K562 (cell line): ENCODE measurements at regions not wholly inside any gene's neighbourhood (a gene's known extent, or its start where the extent isn't known, plus 50 kb on each side); places are given as distances from the start of the nearest gene placed in this dataset.

Experiments used
- ATAC-seq: fragments of 200-7000 bp; cut with Tn5 transposase; 3 replicates; pipeline ENCODE4 v1.9.1; 2020; ENCODE audit warnings: moderate library complexity
- BruUV-seq: library from RNA; stranded (reverse); fragments of 400-500 nt; replicated peaks from 2 replicates; lab custom pipeline; 2021; lab: Mats Ljungman, UMichigan
- CTCF ChIA-PET: fragments of 300-600 bp; formaldehyde crosslinking; extraction: SDS; loops from one replicate; lab custom pipeline; 2021; ENCODE audit warnings: low intra/inter-chr PET ratio; lab: Yijun Ruan, JAX
- POLR2A ChIA-PET: fragments of 300-600, 350-650 bp; sonication (Branson Sonifier 250); formaldehyde crosslinking; extraction: SDS; loops from one replicate; lab custom pipeline; 2021; ENCODE audit warnings: antibody characterized with exemption, inconsistent platforms; lab: Yijun Ruan, JAX
- DNase-seq, 4 experiments: peaks; one replicate each; pipeline versions ENCODE4 v3.0.0 to v3.0.0-alpha.2; 2011 to 2018; ENCODE audit warnings: low spot score in 3 of 4, mixed read lengths in 3 of 4; ENCODE audit errors: extremely low read depth in 1 of 4
- FAIRE-seq: peaks from 2 replicates; lab custom pipeline; 2011; peaks lifted over from hg19 to GRCh38; lab: Jason Lieb, UNC
- H2AFZ ChIP-seq: 2 replicates; pipeline ENCODE4 v1.6.0; 2011; ENCODE audit warnings: low read depth, low read length, control low read depth, inconsistent platforms
- H3K27ac ChIP-seq: fragments of 200-600 bp; 3 replicates; pipeline ENCODE4 v1.8.0; 2011; ENCODE audit warnings: low read depth, mild to moderate bottlenecking, control low read depth, inconsistent platforms, low read length, moderate library complexity, mixed read lengths; ENCODE audit errors: extremely low read depth
- H3K27me3 ChIP-seq, 2 experiments: fragments of 300-600 bp in 1 of 2; 2 replicates in 1 of 2; 3 replicates in 1 of 2; pipeline versions ENCODE4 v1.6.0 to v1.8.0; 2011; ENCODE audit warnings: inconsistent platforms in 2 of 2, low read length in 2 of 2, mild to moderate bottlenecking in 1 of 2, mixed read lengths in 1 of 2, moderate library complexity in 1 of 2; ENCODE audit not compliant: control insufficient read depth in 2 of 2, insufficient read depth in 2 of 2
- H3K36me3 ChIP-seq: fragments of 300-600 bp; 3 replicates; pipeline ENCODE4 v1.8.0; 2011; ENCODE audit warnings: mild to moderate bottlenecking, low read length, inconsistent platforms; ENCODE audit not compliant: control insufficient read depth, insufficient read depth
- H3K4me1 ChIP-seq, 2 experiments: fragments of 200-600 bp in 1 of 2; replicated peaks in 1 of 2; 2 replicates in 1 of 2; 3 replicates in 1 of 2; pipeline versions ENCODE4 v1.5.1 to v1.8.0; 2011; ENCODE audit warnings: inconsistent platforms in 2 of 2, low read length in 2 of 2, mild to moderate bottlenecking in 1 of 2, mixed read lengths in 1 of 2, moderate library complexity in 1 of 2; ENCODE audit not compliant: control insufficient read depth in 2 of 2, insufficient read depth in 2 of 2
- H3K4me2 ChIP-seq: 2 replicates; pipeline ENCODE4 v1.6.1; 2011; ENCODE audit warnings: low read length, control low read depth, inconsistent platforms, mixed read lengths; ENCODE audit not compliant: insufficient read depth
- H3K4me3 ChIP-seq: fragments of 200-600 bp; sonication (generic), shearing (Covaris generic); 2 replicates; pipeline ENCODE4 v1.5.1; 2016; ENCODE audit warnings: control low read depth, inconsistent platforms
- H3K79me2 ChIP-seq: fragments of 200-600 bp; 3 replicates; pipeline ENCODE4 v1.8.0; 2011; ENCODE audit warnings: low read length, inconsistent platforms; ENCODE audit not compliant: control insufficient read depth, insufficient read depth
- H3K9ac ChIP-seq, 2 experiments: 2 replicates each; pipeline versions ENCODE4 v1.6.0 to v1.6.1; 2011; ENCODE audit warnings: low read depth in 2 of 2, low read length in 2 of 2, control low read depth in 1 of 2, inconsistent platforms in 1 of 2, mild to moderate bottlenecking in 1 of 2, mixed read lengths in 1 of 2; ENCODE audit not compliant: insufficient read depth in 1 of 2
- H3K9me1 ChIP-seq: one replicate; pipeline ENCODE4 v1.6.0; 2011; ENCODE audit warnings: inconsistent platforms, mild to moderate bottlenecking, low read length, moderate library complexity; ENCODE audit not compliant: control insufficient read depth, insufficient read depth
- H3K9me3 ChIP-seq: replicated peaks from 2 replicates; pipeline ENCODE4 v1.5.1; 2011; ENCODE audit warnings: low read depth, low read length, inconsistent platforms; ENCODE audit not compliant: control insufficient read depth, insufficient read depth
- H4K20me1 ChIP-seq: replicated peaks from 2 replicates; pipeline ENCODE4 v1.6.1; 2011; ENCODE audit warnings: low read length, inconsistent platforms, mixed read lengths; ENCODE audit not compliant: control insufficient read depth, insufficient read depth
- CEBPG ChIP-seq, 3 experiments: fragments of 200-800 bp in 1 of 3; sonication (Bioruptor generic) in 1 of 3; sonication (generic) in 1 of 3; formaldehyde crosslinking in 1 of 3; IDR thresholded peaks in 2 of 3; conservative IDR thresholded peaks in 1 of 3; 2 replicates each; pipeline versions ENCODE4 v1.6.1 to v1.8.0; 2016 to 2022; ENCODE audit warnings: missing compliant biosample characterization in 2 of 3, missing genetic modification characterization in 2 of 3, mild to moderate bottlenecking in 1 of 3, missing genetic modification reagents in 1 of 3
- GABPB2 ChIP-seq: fragments of 250-450 bp; sonication (Bioruptor Pico); conservative IDR thresholded peaks from 2 replicates; pipeline ENCODE4 v1.5.1; 2021; ENCODE audit warnings: mild to moderate bottlenecking
- GATAD2A ChIP-seq: fragments of 450-650 bp; IDR thresholded peaks from 2 replicates; pipeline ENCODE4 v1.6.1; 2017
- HDGF ChIP-seq: fragments of 450-650 bp; IDR thresholded peaks from 2 replicates; pipeline ENCODE4 v1.6.1; 2016
- HLTF ChIP-seq: fragments of 450-650 bp; IDR thresholded peaks from 2 replicates; pipeline ENCODE4 v1.6.1; 2016
- JUN ChIP-seq, 2 experiments: sonication (generic) in 1 of 2; formaldehyde crosslinking in 1 of 2; IDR thresholded peaks; 2 replicates each; pipeline versions ENCODE4 v1.6.1 to v1.8.0; 2012 to 2022; ENCODE audit warnings: borderline replicate concordance in 2 of 2, mild to moderate bottlenecking in 2 of 2, improper control_type of control experiment in 1 of 2, low read depth in 1 of 2, low read length in 1 of 2, missing genetic modification reagents in 1 of 2
- KDM1A ChIP-seq, 2 experiments: fragments of 450-650 bp; IDR thresholded peaks; 2 replicates each; pipeline ENCODE4 v1.6.1; 2016; ENCODE audit warnings: mild to moderate bottlenecking in 2 of 2
- POU5F1 ChIP-seq: fragments of 150-350 bp; IDR thresholded peaks from 2 replicates; pipeline ENCODE4 v1.6.1; 2014; ENCODE audit warnings: borderline replicate concordance, low read length, low read depth, mild to moderate bottlenecking; ENCODE audit not compliant: partially characterized antibody
- ZBED1 ChIP-seq: IDR thresholded peaks from 2 replicates; pipeline ENCODE4 v1.6.1; 2014
- ZBTB7A ChIP-seq: IDR thresholded peaks from 2 replicates; pipeline ENCODE4 v1.6.1; 2011; ENCODE audit warnings: low read depth, mild to moderate bottlenecking, low read length, moderate library complexity, borderline replicate concordance; ENCODE audit not compliant: control insufficient read depth
- ZNF584 ChIP-seq: fragments of 200-800 bp; sonication (Bioruptor generic); IDR thresholded peaks from 2 replicates; pipeline ENCODE4 v1.6.1; 2016; ENCODE audit warnings: low read depth, mild to moderate bottlenecking, missing genetic modification characterization, missing compliant biosample characterization
- ZNF696 ChIP-seq: fragments of 250-450 bp; sonication (Bioruptor Pico); conservative IDR thresholded peaks from 2 replicates; pipeline ENCODE4 v1.4.0; 2020; ENCODE audit warnings: mild to moderate bottlenecking, moderate library complexity
- WGBS: fragments of 100-300 bp; shearing (Covaris generic); methylation state at CpG from one replicate; pipeline ENCODE4 v1.1.6; 2016; ENCODE audit warnings: low coverage, mixed read lengths; ENCODE audit not compliant: insufficient coverage; ENCODE audit errors: missing lambda C conversion rate; 5-methylcytosine and 5-hydroxymethylcytosine counted together
- in situ Hi-C: fragments of 300-500 bp; cut with MboI; formaldehyde crosslinking; loops from 4 replicates; pipeline ENCODE4 v1.15.0; 2018; ENCODE audit warnings: inconsistent platforms, mixed read lengths
- intact Hi-C: fragments of 100-400 bp; cut with micrococcal nuclease; formaldehyde crosslinking; loops from 2 replicates; pipeline ENCODE4 v1.14.2; 2022
- TF ChIP-seq, protein P1 (sequence below): fragments of 450-650 bp; IDR thresholded peaks from 2 replicates; pipeline ENCODE4 v1.6.1; 2014; ENCODE audit warnings: low read depth, mild to moderate bottlenecking, moderate library complexity, borderline replicate concordance
- TF ChIP-seq, protein P2 (sequence below): fragments of 250-450 bp; sonication (Bioruptor Pico); IDR thresholded peaks from 2 replicates; pipeline ENCODE4 v1.8.0; 2021; ENCODE audit warnings: borderline replicate concordance, mild to moderate bottlenecking, moderate library complexity; ENCODE audit not compliant: poor library complexity, severe bottlenecking
- TF ChIP-seq, protein P3 (sequence below): fragments of 450-650 bp; IDR thresholded peaks from 2 replicates; pipeline ENCODE4 v1.6.1; 2018; ENCODE audit not compliant: partially characterized antibody

DNA sequence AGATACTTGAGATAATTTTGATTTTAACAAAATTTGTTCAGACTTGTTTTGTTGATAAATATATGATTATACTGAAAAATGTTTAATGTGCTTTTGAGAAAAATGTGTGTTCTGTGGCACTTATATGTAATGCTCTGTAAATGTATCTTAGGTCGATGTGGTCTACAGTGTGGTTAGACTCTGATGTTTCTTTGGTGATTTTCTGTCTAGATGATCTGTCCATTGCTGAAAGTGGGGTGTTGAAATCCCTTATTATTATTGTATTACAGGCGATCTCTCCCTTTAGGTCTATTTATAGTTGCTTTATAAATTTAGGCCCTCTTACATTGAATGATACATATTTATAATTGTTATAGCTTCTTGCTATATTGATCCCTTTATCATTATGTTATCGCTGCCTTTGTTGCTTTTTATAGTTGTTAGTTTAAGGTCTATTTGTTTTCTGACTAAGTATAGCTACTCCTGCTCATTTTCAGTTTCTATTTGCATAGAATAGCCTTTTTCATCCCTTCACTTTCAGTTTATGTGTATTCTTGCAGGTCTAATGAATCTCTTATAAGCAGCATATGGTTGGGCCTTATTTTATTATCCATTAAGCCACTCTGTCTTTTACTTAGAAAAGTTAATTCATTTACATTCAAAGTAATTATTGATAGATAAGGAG lies 124.3 kb downstream of the MRPS30 start (continued):
- TF ChIP-seq JUN (IDR thresholded peaks at IDR 0.05; ENCODE audit: borderline replicate concordance, low read depth, low read length) = no peak
- no peak for TF ChIP-seq JUN (CRISPR knock-in tag; IDR thresholded peaks at IDR 0.05; ENCODE audit: borderline replicate concordance)
- no peak for TF ChIP-seq CEBPG (CRISPR knock-in tag; IDR thresholded peaks at IDR 0.05)
- no peak for TF ChIP-seq CEBPG (tag; conservative IDR thresholded peaks at IDR 0.05 in 1 of 2, IDR thresholded peaks at IDR 0.05 in 1 of 2)
- TF ChIP-seq ZNF584 (CRISPR knock-in tag) = no peak
- TF ChIP-seq GABPB2 (CRISPR knock-in tag) = no peak
- TF ChIP-seq, protein P1, sequence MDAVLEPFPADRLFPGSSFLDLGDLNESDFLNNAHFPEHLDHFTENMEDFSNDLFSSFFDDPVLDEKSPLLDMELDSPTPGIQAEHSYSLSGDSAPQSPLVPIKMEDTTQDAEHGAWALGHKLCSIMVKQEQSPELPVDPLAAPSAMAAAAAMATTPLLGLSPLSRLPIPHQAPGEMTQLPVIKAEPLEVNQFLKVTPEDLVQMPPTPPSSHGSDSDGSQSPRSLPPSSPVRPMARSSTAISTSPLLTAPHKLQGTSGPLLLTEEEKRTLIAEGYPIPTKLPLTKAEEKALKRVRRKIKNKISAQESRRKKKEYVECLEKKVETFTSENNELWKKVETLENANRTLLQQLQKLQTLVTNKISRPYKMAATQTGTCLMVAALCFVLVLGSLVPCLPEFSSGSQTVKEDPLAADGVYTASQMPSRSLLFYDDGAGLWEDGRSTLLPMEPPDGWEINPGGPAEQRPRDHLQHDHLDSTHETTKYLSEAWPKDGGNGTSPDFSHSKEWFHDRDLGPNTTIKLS = no peak

DNA sequence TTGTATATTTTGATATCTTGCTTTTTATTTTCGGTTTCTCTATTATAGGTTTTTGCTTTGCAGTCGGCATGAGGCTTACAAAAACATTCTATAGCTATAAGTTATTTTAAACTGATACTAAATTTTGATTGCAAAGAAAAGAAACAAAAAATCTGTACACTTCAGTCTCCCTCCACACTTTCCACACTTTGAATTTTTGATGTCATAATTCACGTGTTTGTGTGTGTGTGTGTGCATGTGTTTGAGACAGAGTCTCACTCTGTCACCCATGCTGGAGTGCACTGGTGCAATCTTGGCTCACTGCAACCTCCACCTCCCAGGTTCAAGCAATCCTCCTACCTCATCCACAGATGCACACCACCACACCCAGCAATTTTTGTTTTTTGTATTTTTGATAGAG lies 124.9 kb downstream of the MRPS30 start:
- Histone ChIP-seq H3K9ac (no peak overlapping the region), H3K9me3 (no peaks in the 10 kb centered on the region), H2AFZ (no peak overlapping the region), H3K9me1 (no peaks in the 10 kb centered on the region), H3K4me3 (no peak overlapping the region), H4K20me1 (no peaks in the 10 kb centered on the region), H3K27ac (no peak overlapping the region), H3K4me2 (no peak overlapping the region), H3K79me2 (no peaks in the 10 kb centered on the region), H3K27me3 (no peaks in the 10 kb centered on the region), H3K4me1 (no peaks in the 10 kb centered on the region), H3K36me3 (no peaks in the 10 kb centered on the region)
- FAIRE-seq = no peak
- in situ Hi-C loops (no loop called here), intact Hi-C loops (no loop called here)
- POLR2A ChIA-PET = interaction anchor here (0.5 kb wide), 1 partner anchor 660 kb away, joined by 3 read pairs; no protein-coding TSS in a partner anchor
- 0% methylated on average over 3 of the region's 3 CpGs for whole genome bisulfite sequencing
- ATAC-seq = no peak
- no TSS peak for BruUV-seq
- DNase-seq = no peak
- CTCF ChIA-PET = no interaction called here
- no peak for TF ChIP-seq KDM1A (IDR thresholded peaks at IDR 0.05)
- TF ChIP-seq POU5F1 = no peak
- TF ChIP-seq, protein P2, sequence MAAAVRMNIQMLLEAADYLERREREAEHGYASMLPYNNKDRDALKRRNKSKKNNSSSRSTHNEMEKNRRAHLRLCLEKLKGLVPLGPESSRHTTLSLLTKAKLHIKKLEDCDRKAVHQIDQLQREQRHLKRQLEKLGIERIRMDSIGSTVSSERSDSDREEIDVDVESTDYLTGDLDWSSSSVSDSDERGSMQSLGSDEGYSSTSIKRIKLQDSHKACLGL (CRISPR knock-in tag) = no peak
- TF ChIP-seq, protein P3, sequence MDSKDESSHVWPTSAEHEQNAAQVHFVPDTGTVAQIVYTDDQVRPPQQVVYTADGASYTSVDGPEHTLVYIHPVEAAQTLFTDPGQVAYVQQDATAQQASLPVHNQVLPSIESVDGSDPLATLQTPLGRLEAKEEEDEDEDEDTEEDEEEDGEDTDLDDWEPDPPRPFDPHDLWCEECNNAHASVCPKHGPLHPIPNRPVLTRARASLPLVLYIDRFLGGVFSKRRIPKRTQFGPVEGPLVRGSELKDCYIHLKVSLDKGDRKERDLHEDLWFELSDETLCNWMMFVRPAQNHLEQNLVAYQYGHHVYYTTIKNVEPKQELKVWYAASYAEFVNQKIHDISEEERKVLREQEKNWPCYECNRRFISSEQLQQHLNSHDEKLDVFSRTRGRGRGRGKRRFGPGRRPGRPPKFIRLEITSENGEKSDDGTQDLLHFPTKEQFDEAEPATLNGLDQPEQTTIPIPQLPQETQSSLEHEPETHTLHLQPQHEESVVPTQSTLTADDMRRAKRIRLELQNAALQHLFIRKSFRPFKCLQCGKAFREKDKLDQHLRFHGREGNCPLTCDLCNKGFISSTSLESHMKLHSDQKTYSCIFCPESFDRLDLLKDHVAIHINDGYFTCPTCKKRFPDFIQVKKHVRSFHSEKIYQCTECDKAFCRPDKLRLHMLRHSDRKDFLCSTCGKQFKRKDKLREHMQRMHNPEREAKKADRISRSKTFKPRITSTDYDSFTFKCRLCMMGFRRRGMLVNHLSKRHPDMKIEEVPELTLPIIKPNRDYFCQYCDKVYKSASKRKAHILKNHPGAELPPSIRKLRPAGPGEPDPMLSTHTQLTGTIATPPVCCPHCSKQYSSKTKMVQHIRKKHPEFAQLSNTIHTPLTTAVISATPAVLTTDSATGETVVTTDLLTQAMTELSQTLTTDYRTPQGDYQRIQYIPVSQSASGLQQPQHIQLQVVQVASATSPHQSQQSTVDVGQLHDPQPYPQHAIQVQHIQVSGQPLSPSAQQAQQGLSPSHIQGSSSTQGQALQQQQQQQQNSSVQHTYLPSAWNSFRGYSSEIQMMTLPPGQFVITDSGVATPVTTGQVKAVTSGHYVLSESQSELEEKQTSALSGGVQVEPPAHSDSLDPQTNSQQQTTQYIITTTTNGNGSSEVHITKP = no peak
- no peak for TF ChIP-seq HDGF
- no peak for TF ChIP-seq ZNF696
- TF ChIP-seq GATAD2A = no peak
- TF ChIP-seq ZBED1 = no peak
- TF ChIP-seq HLTF = no peak
- TF ChIP-seq ZBTB7A = no peak
